RPMI7951 (cell line): ENCODE measurements at regions not wholly inside any gene's neighbourhood (a gene's known extent, or its start where the extent isn't known, plus 50 kb on each side); places are given as distances from the start of the nearest gene placed in this dataset.

ENCODE experiments used
- DNase-seq: peaks from one replicate; pipeline ENCODE4 v3.0.0-alpha.2; 2012; ENCODE audit warnings: low read depth

DNA sequence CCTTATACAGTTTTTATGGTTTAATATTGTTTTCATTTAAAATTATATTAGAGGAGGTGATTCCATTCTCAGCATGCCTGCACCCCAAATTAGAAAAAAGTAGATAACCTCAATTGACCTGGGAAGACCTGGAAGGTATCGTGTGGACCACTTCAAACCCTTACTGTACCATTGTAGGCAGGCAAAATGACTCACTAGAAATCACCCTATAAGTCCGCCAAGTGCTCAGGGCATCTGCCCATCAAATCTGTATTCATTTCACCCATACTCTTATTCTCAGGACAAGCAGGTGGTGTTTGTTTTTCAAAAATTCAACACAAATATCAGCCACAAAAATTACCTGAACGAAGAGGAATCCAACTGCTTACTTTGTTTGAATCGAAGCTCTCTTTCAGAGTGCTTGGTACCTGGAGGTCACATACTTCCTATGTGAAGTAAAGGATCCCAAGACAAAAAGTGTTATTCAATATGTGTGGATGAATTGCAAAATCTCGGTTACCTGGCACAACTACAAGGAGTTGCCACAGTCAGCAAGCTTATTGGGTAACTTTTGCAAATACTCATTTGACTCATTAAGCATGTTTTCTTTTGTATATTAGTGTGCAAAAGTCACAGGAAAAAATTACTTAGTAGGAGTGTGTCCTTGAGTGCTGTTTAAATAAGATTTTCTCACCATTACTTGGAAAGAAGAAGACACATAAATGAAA is 216.2 kb downstream of the ENC1 start:
- no peak for DNase-seq

DNA sequence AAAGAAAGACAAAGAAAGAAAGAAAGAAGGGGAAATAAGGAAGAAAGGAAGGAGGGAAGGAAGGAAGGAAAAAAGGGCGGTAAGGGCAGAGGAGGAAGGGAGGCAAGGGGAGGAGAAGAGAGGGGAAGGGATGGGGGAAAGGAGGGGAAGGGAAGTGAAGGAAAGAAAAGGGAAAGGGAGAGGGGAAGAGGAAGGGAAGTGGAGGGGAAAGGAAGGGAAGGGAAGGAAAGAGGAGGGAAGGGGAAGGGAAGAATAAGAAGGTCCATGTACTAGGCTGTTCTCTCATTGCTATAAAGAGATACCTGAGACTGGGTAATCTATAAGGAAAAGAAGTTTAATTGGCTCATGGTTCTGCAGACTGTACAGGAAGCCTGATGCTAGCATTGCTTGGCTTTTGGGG is 217.1 kb downstream of the ENC1 start:
- no peak for DNase-seq

DNA sequence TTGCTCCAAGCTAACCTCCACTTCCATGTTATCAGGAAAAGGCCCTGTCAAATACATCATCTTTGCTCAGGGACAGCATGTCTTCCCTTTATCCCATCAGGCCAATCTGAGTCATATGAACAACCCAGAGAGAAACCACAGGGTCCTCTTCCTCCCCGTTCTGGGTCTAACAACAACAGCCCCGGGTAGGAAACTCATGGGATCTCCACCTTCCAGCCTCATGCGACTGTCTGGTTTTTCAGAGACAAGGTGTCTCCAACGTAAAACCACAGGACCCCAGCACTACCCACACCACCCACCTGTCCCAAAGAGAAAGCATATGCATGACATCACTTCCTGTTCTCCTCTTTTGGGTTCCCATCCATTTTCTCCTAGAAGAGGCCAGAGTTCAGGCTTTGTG is 217.9 kb downstream of the ENC1 start:
- DNase-seq = peak; percentile 25

DNA sequence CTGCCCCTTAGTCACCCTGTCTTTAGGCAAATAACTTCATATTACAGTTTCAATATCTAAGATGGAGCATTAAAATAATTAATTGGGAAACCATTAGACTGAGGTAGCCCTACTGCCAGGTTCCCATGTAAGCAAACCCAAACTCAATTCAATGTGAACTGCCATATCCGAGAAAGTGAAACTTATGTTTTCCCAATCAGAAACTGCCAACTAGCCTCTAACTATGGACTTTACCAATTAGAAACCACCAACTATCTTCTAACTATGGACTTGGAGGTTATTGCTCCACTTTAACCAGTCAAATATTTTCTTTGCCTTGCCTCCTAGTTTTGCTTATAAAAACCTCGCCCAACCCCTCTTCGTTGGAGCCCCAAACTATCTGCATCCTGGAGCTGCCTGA is 218.5 kb downstream of the ENC1 start:
- no peak for DNase-seq

DNA sequence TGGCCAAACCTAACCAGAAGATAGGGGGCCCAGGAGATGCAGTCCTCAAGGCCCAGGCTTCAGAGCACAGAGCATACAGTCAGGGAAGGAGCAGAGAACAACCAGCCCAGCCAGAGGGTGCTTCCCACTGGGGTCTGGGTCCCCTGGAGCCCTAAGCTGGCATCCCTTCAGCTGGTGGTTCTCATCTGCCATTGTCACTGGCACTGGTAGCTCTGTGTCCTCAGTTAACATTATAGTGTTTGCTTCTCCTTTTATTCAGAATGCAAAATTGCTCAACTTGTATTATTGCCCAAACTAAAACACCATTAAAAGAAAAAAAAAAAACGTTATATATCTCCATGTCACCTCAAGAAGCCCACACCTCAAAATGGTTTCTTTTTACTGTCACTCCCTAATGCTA is 219.2 kb downstream of the ENC1 start:
- no peak for DNase-seq

DNA sequence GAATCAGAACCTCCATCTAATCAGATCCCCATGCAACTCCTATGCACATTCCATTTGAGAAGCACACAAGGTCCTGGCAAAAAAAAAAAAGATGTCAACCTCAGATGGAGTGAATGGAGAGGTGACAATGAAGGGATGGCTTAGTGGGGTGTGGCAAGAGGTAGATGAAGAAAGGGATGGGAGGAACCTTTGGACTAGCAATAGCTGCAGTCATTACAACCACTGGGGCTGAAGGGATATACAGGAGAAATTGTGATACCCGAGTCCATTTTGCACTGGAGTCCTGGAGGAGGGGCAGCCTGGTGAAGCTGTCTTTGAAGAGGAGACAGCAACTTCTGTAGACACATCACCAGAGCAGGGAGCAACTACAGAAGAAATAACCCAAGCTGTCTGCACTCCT is 219.6 kb downstream of the ENC1 start:
- DNase-seq = no peak

DNA sequence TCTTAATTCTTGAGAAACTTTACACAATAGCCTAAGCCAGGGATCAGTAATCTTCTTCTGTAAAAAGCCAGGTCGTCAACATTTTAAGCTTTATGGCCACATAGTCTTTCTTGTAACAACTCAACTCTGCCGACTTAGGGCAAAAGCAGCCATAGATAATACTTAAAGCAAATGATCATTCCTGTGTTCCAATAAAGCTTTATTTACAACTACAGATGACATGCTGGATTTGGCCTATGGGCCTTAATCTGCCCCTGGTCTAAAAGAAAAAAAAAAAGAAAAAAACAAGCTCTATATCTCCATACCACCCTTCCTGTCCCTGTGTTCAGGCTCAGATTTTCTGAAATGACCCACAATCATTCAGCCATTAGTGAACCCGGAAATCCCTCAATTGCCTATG is 220.3 kb downstream of the ENC1 start:
- no peak for DNase-seq

DNA sequence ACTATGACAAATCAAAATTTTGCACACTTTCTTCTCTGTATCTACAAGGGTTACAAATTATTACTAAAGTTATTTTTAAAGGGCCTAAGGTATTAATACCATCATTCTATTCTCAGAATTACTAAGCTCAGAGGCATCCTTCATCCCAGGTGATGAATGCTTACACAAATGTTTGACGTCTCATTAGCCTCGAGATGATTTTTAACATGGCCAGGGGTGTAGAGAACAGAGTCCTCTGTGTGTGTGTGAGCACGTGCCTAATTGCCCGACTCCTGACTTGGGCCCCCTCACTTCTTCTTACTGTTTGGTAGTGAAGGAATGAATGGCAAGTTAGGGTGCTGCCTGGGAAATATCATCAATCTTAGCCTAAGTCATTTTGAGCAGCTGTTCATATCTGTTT is 221.1 kb downstream of the ENC1 start:
- DNase-seq = no peak

DNA sequence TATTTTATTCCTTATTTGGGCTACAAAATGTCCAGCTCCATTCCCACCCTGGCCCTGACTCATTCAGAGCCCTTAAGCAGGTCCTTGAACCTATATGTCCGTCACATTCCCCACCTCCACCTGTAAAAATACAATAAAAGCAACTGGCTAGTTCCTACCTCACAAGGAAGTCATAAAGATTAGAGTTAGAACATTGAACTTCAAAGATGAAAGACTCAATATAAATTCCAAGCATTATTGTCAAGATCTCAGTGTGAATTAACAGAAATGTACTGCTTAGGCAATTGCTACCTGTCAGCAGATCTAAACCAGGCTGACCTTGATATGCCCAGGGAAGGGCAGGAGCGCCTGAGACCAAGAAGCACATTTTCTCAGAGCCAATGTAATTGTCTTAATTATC is 221.8 kb downstream of the ENC1 start:
- no peak for DNase-seq

DNA sequence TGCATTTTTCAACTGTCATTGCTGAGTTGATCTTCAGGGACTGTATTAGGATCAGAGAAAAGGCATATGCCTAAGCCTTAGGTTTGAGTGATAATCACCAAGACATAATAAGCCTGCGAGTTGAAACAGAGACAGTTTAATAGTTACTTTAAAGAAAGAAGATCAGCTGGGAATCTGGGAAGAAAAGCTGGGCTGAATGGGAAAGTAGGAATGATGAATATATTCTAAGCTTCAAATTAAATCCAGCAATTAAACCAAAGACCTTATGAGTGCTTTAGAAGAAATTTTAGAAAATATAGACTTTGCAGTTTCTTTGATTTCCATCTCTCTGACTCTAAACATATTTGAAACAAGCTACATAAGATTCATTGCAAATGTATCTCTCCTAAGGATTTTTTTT is 222.3 kb downstream of the ENC1 start:
- DNase-seq = no peak

DNA sequence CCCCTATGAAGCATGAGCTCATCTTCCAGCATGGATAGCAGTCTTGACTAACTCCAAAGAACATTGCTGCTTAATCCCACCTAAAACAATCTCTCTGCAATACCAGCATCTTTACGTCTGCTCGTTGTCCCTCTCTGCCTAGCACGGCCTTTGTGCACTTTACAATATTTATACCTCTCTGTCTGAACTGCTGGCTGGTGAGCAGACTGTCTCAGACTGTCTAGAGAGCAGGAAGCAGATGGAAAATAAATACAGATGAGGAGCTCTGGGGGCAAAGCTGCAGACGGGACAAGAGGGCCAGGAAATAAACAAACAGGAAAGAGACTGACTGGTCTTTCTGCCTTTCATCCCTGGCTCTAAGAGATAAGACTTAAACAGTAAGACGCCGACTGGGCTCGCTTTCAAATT is 224.8 kb downstream of the ENC1 start:
- DNase-seq = no peak

DNA sequence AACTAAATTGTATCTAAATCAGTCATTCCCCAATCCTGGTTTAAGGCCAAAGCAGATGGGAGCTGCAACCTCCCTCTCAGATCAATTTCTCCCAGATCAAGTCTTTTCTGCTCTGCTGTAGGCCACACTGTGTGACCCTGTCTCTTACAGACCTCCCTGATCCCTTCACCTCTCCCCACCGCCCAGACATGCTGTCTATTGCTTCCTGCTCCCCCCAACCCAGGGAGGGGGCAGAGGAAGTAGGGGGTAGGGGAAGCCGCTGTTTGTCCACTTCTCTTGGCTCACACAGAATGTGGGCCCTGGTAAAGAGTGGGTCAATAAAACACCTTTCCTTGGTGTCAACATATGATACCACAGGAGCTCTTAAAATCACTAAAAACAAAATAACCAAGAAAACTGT is 226.3 kb downstream of the ENC1 start:
- no peak for DNase-seq

DNA sequence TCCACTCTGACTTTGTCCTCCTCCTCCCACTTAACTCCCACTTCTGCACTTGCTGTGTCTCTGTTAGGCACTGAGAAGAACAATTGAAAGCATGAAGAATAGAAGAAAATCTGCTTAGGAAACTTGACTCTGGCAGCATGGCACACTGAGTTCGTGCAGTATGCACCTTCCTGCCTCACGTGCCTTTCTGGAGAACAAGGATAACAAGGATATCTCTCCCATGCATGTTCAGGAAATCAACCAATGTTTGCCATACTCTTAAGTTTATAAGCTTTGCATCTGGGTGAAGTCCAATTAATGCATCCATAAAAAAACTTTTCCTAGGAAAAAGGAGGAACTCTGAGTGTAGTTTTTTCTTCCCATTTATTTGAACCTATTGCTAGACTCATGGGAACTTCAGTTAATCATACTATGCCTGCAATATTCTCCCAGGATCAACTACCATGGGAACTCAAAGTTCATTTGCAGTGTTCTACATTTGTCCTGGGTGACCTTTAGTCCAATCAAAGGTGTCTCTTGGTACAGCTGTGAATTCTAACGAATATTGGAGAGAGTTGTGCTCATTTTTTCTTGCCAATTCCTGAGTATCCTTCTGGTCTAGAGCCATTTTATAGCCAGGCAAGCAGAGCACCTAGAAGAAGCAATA is 227.0 kb downstream of the ENC1 start:
- no peak for DNase-seq

DNA sequence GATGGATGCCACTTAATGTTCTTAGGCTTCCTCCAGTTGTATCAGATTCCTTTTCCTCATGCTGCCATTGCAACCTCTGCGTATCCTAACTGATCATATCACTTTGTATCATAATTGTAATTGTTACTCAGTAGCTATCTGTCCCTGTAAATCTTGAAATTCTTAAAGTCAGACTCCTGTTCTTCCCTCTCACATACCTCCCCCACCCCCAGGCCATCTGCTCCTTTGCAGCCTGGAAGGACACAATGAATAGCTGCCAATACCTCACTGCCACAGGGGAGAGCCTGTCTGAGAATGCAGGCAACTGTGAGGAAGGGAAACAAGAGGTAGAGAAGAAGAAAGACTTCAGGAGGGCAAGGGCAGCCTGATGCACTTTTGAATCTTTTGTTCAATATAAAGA is 228.5 kb downstream of the ENC1 start:
- DNase-seq = no peak

DNA sequence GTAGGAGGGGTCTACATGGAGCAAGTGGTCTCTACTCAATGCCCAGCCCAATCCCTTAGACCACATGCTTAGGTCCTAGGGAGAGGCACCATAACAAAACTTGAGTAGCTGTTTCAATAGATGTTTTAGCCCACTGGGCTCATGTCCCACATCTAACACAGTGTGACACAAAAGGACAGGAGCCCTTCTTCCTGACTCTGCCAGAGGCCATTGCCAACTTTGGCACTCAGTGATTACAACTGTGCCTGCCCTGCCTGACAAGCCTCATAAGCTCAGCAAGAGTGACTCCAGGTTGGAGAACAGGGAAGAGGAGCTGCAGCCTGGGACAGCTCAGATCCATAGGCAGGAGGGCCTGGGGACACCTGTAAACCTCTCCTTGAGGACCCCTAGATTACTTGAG is 230.8 kb downstream of the ENC1 start:
- DNase-seq = no peak

DNA sequence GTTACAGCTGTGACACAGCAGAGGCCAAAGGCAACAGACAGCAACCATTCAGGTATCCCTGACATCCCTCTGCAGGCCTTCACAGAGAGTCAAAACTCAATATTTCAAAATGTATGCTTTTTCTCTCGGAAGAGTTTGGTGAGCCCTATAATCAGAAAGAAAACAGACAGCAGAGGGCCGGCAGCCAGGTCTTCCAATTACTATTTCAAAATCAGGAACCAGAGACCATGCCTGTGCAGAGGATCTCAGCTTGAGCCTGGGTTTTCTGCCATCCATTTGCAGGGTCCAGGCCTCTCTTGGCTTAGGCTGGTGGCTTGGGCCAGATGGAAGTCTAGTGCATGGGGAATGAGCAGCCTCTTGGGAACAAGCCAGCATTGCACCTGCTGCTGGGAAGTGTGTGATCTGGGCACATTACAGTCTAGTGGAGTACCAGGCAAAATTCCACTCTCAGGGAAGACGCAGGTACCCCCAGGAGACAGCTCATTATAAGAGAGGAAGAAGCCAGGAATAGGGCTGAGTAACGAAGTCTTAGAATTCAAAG is 231.3 kb downstream of the ENC1 start:
- no peak for DNase-seq

DNA sequence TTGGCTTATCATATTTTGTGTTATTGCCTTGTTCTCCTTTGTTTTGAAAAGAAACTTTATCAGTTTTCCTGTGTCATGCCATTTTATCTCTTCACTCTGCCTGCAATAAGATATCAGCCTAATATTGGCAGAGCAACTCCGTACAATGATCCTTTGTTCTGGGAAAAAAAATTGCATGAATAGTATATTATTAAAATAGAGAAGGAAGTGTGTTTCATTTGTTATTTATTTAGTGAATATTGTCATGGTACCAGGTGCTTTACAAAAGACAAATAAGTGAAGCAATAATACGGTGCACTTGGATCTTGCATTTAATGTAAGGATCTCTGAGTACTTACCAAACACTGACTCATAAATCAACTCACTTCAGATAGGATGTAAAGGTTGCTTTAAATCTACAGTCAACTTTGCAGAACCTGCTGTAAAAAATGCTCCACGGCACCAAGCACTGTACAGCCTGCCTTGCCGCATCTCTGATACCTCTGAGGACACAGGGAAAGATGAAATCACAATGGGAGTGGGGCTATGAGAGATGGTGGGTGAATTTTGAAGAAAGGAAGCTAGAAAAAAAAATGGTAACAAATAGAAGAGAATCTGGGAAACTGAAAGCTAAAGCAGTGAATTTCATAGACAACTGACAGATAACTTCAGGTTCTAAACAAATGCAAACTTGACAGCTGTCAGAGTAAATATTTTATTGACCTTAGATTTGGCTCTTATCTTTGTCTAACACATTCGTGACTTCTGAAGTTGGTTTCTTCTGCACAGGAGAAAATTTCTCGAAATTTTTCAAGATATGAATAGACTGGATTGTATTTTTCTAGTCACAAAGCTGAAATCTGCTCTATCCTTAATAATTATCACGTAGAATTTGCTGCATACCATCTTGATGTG is 232.1 kb downstream of the ENC1 start:
- DNase-seq = no peak

DNA sequence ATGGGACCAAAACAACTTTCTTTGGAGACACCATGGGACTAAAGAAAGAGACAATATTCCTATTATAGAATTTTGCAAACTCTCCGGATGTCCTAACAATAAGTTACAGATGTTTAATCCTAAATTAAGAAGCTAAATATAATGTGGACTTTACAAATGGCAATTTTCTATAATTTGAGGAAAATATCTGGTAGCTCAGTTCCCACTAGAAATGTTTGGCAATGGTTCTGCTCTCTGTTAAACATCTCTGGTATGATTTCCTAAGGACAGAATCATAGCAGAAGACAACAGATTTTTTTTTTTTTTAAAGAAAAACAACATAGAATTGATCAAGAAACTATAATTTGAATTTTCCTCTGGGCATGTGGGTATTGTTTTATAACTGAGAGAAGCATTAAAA is 232.8 kb downstream of the ENC1 start:
- no peak for DNase-seq

DNA sequence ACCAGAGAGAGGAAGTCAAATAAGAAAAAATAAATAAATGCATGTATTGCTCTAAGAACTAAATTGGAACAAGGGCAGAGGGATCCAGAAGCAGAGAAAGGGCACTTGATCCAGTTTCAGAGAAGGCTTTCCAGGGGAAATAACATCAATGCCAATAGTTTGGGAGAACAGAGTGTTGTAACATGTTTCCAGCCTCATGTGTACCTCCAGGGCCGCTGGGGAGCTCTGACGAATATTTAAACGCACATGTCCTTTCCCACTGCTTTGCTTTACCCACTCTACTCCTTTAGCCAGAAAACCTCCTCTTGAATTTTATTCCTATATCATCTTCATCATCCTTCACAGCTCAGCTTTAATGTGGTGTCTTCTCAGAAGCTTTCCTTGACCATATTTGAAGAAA is 233.7 kb downstream of the ENC1 start:
- DNase-seq = no peak

DNA sequence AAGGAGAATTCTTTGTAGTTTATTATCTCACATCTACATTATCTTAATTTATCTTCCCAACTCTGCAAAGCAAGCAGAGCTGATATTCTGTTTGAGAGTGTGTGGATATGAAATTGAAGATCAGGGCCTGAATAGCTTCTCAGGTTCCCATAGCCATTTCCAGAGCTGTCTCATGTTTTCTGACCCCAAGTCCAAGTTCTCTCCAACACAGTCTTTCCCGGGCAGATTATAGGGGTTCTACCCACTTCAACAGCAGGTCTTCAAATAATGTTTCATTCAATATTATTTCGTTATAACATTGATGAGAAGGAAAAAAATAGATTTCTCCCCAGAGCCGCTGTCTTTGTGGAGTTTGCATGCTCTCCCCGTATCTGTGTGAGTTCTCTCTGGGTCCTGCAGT is 234.9 kb downstream of the ENC1 start:
- no peak for DNase-seq

DNA sequence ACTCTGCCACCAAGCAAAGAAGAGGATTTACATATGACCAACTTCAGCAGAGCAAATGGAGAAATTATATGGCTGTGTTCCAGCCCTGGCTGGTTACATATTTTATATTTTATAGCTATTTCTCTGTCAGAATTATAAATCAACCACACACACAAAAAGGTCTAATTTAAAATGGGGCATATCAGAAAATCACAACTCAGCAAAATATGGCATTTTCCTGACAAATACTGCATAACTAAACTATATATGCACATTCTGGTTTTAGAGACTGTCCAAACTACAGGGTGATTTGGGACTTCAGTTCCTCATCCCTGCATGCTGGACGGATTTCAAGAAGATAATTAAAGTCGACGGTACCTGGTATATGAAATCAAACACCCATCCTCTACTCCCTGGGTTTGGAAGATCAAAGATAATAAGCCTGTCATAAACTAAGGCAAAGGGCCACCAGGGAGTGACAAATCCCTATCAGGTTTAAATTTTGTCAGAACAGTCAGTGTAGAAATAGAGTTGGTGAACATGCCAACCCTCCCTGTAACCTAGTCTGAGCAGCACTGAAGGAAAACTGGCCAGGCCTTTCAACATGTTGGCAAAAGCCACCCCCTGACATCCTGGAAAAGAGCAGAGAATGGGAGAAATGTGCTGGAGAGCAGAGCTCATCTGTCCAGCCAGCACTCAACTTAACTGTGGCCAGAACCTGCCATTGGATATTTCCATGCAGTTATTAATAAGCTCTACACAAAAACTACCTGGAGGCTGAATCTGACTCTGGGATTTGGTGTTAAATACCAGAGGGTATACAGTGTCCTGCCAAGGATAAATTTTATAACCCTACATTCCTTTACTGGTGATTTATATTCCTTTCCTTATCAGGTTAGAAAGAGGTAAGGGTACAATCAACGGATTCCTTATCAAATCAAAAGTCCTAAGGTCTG is 235.7 kb downstream of the ENC1 start:
- DNase-seq = no peak

DNA sequence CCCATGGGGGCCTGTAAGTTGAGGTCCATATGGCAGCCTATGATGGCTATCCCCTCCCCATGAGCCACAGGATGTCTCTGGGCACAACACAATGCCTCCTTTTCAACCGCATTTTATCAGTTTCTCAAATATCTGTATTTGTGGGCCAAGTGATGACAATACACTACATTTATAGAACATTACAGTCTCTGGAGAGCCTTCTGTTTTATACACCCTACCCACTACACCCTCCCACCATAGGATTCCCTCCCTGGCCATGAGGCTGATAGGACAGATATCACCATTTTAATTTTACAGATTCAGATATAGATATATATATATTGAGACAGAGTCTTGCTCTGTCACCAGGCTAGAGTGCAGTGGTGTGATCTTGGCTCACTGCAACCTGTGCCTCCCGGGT is 236.8 kb downstream of the ENC1 start:
- no peak for DNase-seq
